Fibroblast of lung (primary cell): ENCODE measurements at regions not wholly inside any gene's neighbourhood (a gene's known extent, or its start where the extent isn't known, plus 50 kb on each side); places are given as distances from the start of the nearest gene placed in this dataset.

Experiments
- DNase-seq, 2 donors: peaks; one replicate each; pipeline versions ENCODE4 v3.0.0 to v3.0.0-alpha.2; 2010; ENCODE audit warnings: low read depth in 2 of 2
- H2AFZ ChIP-seq: 2 replicates; pipeline ENCODE4 v1.5.1; 2012; ENCODE audit warnings: low read length, control low read depth, inconsistent platforms
- H3K27ac ChIP-seq: 2 replicates; pipeline ENCODE4 v1.5.1; 2011; ENCODE audit warnings: low read length, control low read depth; ENCODE audit not compliant: insufficient read depth
- H3K27me3 ChIP-seq: 2 replicates; pipeline ENCODE4 v1.5.1; 2011; ENCODE audit warnings: mild to moderate bottlenecking, low read length; ENCODE audit not compliant: control insufficient read depth, insufficient read depth
- H3K36me3 ChIP-seq: 2 replicates; pipeline ENCODE4 v1.5.1; 2011; ENCODE audit warnings: low read length; ENCODE audit not compliant: control insufficient read depth, insufficient read depth
- H3K4me1 ChIP-seq: 2 replicates; pipeline ENCODE4 v1.5.1; 2011; ENCODE audit warnings: low read length; ENCODE audit not compliant: control insufficient read depth, insufficient read depth; ENCODE audit errors: extremely low read depth
- H3K4me2 ChIP-seq: 2 replicates; pipeline ENCODE4 v1.5.1; 2011; ENCODE audit warnings: low read length, control low read depth; ENCODE audit not compliant: insufficient read depth; ENCODE audit errors: extremely low read depth
- H3K4me3 ChIP-seq, 4 experiments: fragments of 200-600 bp in 1 of 4; sonication (generic) in 1 of 4; replicated peaks in 1 of 4; 2 replicates each; pipeline ENCODE4 v1.5.1; 2011 to 2016; ENCODE audit warnings: low read length in 4 of 4, low read depth in 3 of 4, mild to moderate bottlenecking in 3 of 4, control low read depth in 2 of 4, inconsistent platforms in 1 of 4, mixed read lengths in 1 of 4; ENCODE audit not compliant: insufficient read depth in 1 of 4; ENCODE audit errors: control extremely low read depth in 1 of 4
- H3K79me2 ChIP-seq: 2 replicates; pipeline ENCODE4 v1.5.1; 2012; ENCODE audit warnings: mild to moderate bottlenecking, low read length, inconsistent platforms; ENCODE audit not compliant: control insufficient read depth, insufficient read depth
- H3K9ac ChIP-seq: 2 replicates; pipeline ENCODE4 v1.5.1; 2011; ENCODE audit warnings: mild to moderate bottlenecking, low read length, control low read depth; ENCODE audit not compliant: insufficient read depth
- H3K9me3 ChIP-seq: 2 replicates; pipeline ENCODE4 v1.5.1; 2012; ENCODE audit warnings: low read depth, low read length; ENCODE audit not compliant: control insufficient read depth, insufficient read depth
- H4K20me1 ChIP-seq: 2 replicates; pipeline ENCODE4 v1.5.1; 2011; ENCODE audit warnings: low read length; ENCODE audit not compliant: control insufficient read depth, insufficient read depth; ENCODE audit errors: extremely low read depth
- EZH2 ChIP-seq: IDR thresholded peaks from 2 replicates; pipeline ENCODE4 v1.5.1; 2012; ENCODE audit warnings: low read length, control low read depth, mild to moderate bottlenecking; ENCODE audit errors: missing control alignments
- TF ChIP-seq, protein P1 (sequence below), 2 donors: IDR thresholded peaks in 1 of 2; conservative IDR thresholded peaks in 1 of 2; 1 replicate in 1 of 2; 2 replicates in 1 of 2; pipeline ENCODE4 v1.5.1; 2011 to 2012; ENCODE audit warnings: low read length in 2 of 2, control low read depth in 1 of 2, inconsistent platforms in 1 of 2, low read depth in 1 of 2, mild to moderate bottlenecking in 1 of 2

DNA sequence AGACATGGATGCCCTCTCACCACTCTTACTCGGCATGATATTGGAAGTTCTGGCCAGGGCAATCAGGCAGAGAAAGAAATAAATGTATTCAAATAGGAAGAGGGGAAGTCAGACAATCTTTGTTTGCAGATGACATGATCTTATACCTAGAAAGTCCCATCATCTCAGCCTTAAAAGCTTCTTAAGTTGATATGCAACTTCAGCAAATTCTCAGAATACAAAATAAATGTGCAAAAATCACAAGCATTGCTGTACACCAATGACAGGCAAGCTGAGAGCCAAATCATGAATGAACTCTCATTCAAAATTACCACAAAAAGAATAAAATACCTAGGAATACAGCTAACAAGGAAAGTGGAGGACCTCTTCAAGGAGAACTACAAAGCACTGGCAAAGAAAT, 2190.4 kb downstream of the MAT2B start:
- Histone ChIP-seq H3K27ac (no peak overlapping the region), H3K4me1 (no peaks in the 10 kb centered on the region), H3K4me3 (no peak overlapping the region), H2AFZ (no peak overlapping the region), H3K9me3 (no peaks in the 10 kb centered on the region), H3K4me2 (no peak overlapping the region), H4K20me1 (no peaks in the 10 kb centered on the region), H3K9ac (no peak overlapping the region), H3K79me2 (no peaks in the 10 kb centered on the region), H3K27me3 (no peaks in the 10 kb centered on the region), H3K36me3 (no peaks in the 10 kb centered on the region)
- DNase-seq: no peak
- TF ChIP-seq, protein P1, sequence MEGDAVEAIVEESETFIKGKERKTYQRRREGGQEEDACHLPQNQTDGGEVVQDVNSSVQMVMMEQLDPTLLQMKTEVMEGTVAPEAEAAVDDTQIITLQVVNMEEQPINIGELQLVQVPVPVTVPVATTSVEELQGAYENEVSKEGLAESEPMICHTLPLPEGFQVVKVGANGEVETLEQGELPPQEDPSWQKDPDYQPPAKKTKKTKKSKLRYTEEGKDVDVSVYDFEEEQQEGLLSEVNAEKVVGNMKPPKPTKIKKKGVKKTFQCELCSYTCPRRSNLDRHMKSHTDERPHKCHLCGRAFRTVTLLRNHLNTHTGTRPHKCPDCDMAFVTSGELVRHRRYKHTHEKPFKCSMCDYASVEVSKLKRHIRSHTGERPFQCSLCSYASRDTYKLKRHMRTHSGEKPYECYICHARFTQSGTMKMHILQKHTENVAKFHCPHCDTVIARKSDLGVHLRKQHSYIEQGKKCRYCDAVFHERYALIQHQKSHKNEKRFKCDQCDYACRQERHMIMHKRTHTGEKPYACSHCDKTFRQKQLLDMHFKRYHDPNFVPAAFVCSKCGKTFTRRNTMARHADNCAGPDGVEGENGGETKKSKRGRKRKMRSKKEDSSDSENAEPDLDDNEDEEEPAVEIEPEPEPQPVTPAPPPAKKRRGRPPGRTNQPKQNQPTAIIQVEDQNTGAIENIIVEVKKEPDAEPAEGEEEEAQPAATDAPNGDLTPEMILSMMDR (conservative IDR thresholded peaks at IDR 0.05 in 1 of 2, IDR thresholded peaks at IDR 0.05 in 1 of 2; ENCODE audit: low read depth in 1 of 2, low read length in 2 of 2): no peak
- TF ChIP-seq EZH2: no peak

DNA sequence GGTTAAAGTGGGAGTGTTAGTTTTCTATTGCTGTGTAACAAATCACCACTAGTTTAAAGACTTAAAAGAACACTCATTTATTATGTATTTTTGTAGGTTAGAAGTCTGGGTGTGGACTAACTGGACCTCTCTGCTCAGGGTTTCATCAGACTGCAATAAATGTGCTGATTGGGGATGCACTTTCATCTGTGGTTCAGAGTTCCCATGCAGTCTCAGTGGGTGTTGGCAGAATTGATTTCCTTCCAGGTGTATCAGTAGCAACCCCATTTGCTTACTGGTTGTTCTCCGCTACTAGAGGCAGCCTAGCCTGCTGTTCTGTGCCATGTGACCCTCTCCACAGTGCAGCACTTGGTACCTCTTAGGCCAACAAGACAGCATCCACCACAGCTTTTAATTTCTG, 2200.5 kb downstream of the MAT2B start:
- Histone ChIP-seq H3K4me2 (no peak overlapping the region), H3K27ac (no peak overlapping the region), H3K4me3 (no peak overlapping the region), H3K79me2 (no peaks in the 10 kb centered on the region), H3K9me3 (no peaks in the 10 kb centered on the region), H2AFZ (no peak overlapping the region), H4K20me1 (no peaks in the 10 kb centered on the region), H3K9ac (no peak overlapping the region), H3K36me3 (no peaks in the 10 kb centered on the region), H3K4me1 (no peaks in the 10 kb centered on the region), H3K27me3 (no peaks in the 10 kb centered on the region)
- DNase-seq: no peak
- TF ChIP-seq EZH2: no peak
- TF ChIP-seq, protein P1 (conservative IDR thresholded peaks at IDR 0.05 in 1 of 2, IDR thresholded peaks at IDR 0.05 in 1 of 2; ENCODE audit: low read depth in 1 of 2, low read length in 2 of 2): no peak

DNA sequence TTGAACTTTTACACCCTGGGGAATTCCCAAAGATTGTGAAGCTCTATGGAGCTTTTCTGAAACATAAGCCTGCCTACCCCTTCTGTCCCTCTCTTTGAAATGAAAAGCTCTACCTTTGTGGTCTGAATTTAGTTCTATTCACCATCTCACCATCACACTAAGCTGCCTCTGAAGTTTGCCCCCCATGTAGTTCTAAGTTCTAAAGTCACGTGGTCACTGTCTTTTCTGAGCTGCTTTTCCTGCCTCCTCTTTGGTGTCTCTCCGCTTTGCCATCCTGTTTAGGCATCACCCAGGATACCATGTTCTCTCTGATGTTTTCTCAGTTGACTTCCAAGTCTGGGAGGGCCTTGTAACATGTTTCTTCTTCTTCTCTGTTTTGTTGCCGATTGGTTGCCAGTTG, 2206.6 kb downstream of the MAT2B start:
- no peaks in the 10 kb centered on the region for H3K9me3 ChIP-seq
- H3K79me2 ChIP-seq: no peaks in the 10 kb centered on the region
- H3K36me3 ChIP-seq: no peaks in the 10 kb centered on the region
- H3K4me2 ChIP-seq: no peak overlapping the region
- no peaks in the 10 kb centered on the region for H3K4me1 ChIP-seq
- H3K9ac ChIP-seq: no peak overlapping the region
- H2AFZ ChIP-seq: no peak overlapping the region
- H4K20me1 ChIP-seq: no peaks in the 10 kb centered on the region
- H3K4me3 ChIP-seq: no peak overlapping the region
- no peak overlapping the region for H3K27ac ChIP-seq
- no peaks in the 10 kb centered on the region for H3K27me3 ChIP-seq
- TF ChIP-seq, protein P1 (conservative IDR thresholded peaks at IDR 0.05 in 1 of 2, IDR thresholded peaks at IDR 0.05 in 1 of 2; ENCODE audit: low read depth in 1 of 2, low read length in 2 of 2): no peak
- DNase-seq: no peak
